ENCODE measurements at regions not wholly inside any gene's neighbourhood (a gene's known extent, or its start where the extent isn't known, plus 50 kb on each side); places are given as distances from the start of the nearest gene placed in this dataset.

GRCh38 chr21:35609263-35609662, 451.1 kb downstream of the SETD4 start:
- H4K20me1 ChIP-seq (ENCODE audit: insufficient read depth, low read length), result no peaks in the 10 kb centered on the region
- H3K27ac ChIP-seq (ENCODE audit: low read length), result no peak overlapping the region
- no peaks in the 10 kb centered on the region for H3K36me3 ChIP-seq (replicated peaks; ENCODE audit: insufficient read depth, low read length)
- no peak for DNase-seq
- no peak overlapping the region for H3K9ac ChIP-seq (ENCODE audit: low read length)
- TF ChIP-seq EZH2 (optimal IDR thresholded peaks at IDR 0.05; ENCODE audit: low read depth, low read length) (no peak), CTCF (IDR thresholded peaks at IDR 0.05; ENCODE audit: low read length) (no peak), EZH2phosphoT487 (IDR thresholded peaks at IDR 0.05; ENCODE audit: low read length) (no peak)
- no peaks in the 10 kb centered on the region for H3K27me3 ChIP-seq (replicated peaks; ENCODE audit: insufficient read depth, low read length)
- no peaks in the 10 kb centered on the region for H3K9me3 ChIP-seq (replicated peaks; ENCODE audit: insufficient read depth, low read length)
- H3K79me2 ChIP-seq (ENCODE audit: low read length), result no peaks in the 10 kb centered on the region
- no peak overlapping the region for H3K4me2 ChIP-seq (ENCODE audit: low read depth, low read length)
- no peaks in the 10 kb centered on the region for H3F3A ChIP-seq (ENCODE audit: insufficient read depth, low read length)
- H2AFZ ChIP-seq (ENCODE audit: low read length), result no peak overlapping the region
- H3K4me3 ChIP-seq (ENCODE audit: low read length), result no peak overlapping the region
- H3K9me2 ChIP-seq (replicated peaks; ENCODE audit: insufficient read depth, low read length), result no peaks in the 10 kb centered on the region
- H3K4me1 ChIP-seq (ENCODE audit: low read length), result no peaks in the 10 kb centered on the region

- Histone ChIP-seq H3K36me3 (replicated peaks; ENCODE audit: insufficient read depth, low read length) (no peaks in the 10 kb centered on the region), H3K4me2 (ENCODE audit: low read depth, low read length) (no peak overlapping the region), H3K9ac (ENCODE audit: low read length) (no peak overlapping the region), H4K20me1 (ENCODE audit: insufficient read depth, low read length) (no peaks in the 10 kb centered on the region), H3K4me3 (ENCODE audit: low read length) (no peak overlapping the region), H3K27ac (ENCODE audit: low read length) (no peak overlapping the region), H3F3A (ENCODE audit: insufficient read depth, low read length) (no peaks in the 10 kb centered on the region), H3K4me1 (ENCODE audit: low read length) (no peaks in the 10 kb centered on the region), H3K9me2 (replicated peaks; ENCODE audit: insufficient read depth, low read length) (no peaks in the 10 kb centered on the region), H2AFZ (ENCODE audit: low read length) (no peak overlapping the region), H3K9me3 (replicated peaks; ENCODE audit: insufficient read depth, low read length) (no peaks in the 10 kb centered on the region), H3K79me2 (ENCODE audit: low read length) (no peaks in the 10 kb centered on the region), H3K27me3 (replicated peaks; ENCODE audit: insufficient read depth, low read length) (no peaks in the 10 kb centered on the region)
- DNase-seq, result no peak
- TF ChIP-seq CTCF (IDR thresholded peaks at IDR 0.05; ENCODE audit: low read length) (no peak), EZH2phosphoT487 (IDR thresholded peaks at IDR 0.05; ENCODE audit: low read length) (no peak), EZH2 (optimal IDR thresholded peaks at IDR 0.05; ENCODE audit: low read depth, low read length) (no peak)
Observed at GRCh38 chr21:35607406-35607805, 452.9 kb downstream of the SETD4 start.

- TF ChIP-seq EZH2 (optimal IDR thresholded peaks at IDR 0.05; ENCODE audit: low read depth, low read length), result no peak
- no peak for TF ChIP-seq CTCF (IDR thresholded peaks at IDR 0.05; ENCODE audit: low read length)
- no peak for TF ChIP-seq EZH2phosphoT487 (IDR thresholded peaks at IDR 0.05; ENCODE audit: low read length)
- H3K36me3 ChIP-seq (replicated peaks; ENCODE audit: insufficient read depth, low read length), result no peaks in the 10 kb centered on the region
- no peaks in the 10 kb centered on the region for H3K4me1 ChIP-seq (ENCODE audit: low read length)
- no peak overlapping the region for H3K4me2 ChIP-seq (ENCODE audit: low read depth, low read length)
- no peaks in the 10 kb centered on the region for H3F3A ChIP-seq (ENCODE audit: insufficient read depth, low read length)
- H4K20me1 ChIP-seq (ENCODE audit: insufficient read depth, low read length), result no peaks in the 10 kb centered on the region
- no peak overlapping the region for H3K9ac ChIP-seq (ENCODE audit: low read length)
- no peaks in the 10 kb centered on the region for H3K79me2 ChIP-seq (ENCODE audit: low read length)
- no peaks in the 10 kb centered on the region for H3K9me3 ChIP-seq (replicated peaks; ENCODE audit: insufficient read depth, low read length)
- H3K9me2 ChIP-seq (replicated peaks; ENCODE audit: insufficient read depth, low read length), result no peaks in the 10 kb centered on the region
- H3K27ac ChIP-seq (ENCODE audit: low read length), result no peak overlapping the region
- H3K4me3 ChIP-seq (ENCODE audit: low read length), result no peak overlapping the region
- DNase-seq, result no peak
- H2AFZ ChIP-seq (ENCODE audit: low read length), result no peak overlapping the region
- no peaks in the 10 kb centered on the region for H3K27me3 ChIP-seq (replicated peaks; ENCODE audit: insufficient read depth, low read length)
Observed at GRCh38 chr21:35606578-35606977, 453.7 kb downstream of the SETD4 start.
